Esophagus muscularis mucosa (tissue), 3 donors: ENCODE measurements at regions not wholly inside any gene's neighbourhood (a gene's known extent, or its start where the extent isn't known, plus 50 kb on each side); places are given as distances from the start of the nearest gene placed in this dataset.

Source experiments
- CTCF ChIP-seq, 3 experiments: fragments of 200-600 bp in 2 of 3; fragments of 450-650 bp in 1 of 3; sonication (generic) in 2 of 3; IDR thresholded peaks; one replicate each; pipeline ENCODE4 v1.5.1; 2017 to 2019; ENCODE audit warnings: antibody characterized with exemption in 3 of 3, mild to moderate bottlenecking in 2 of 3, moderate library complexity in 1 of 3
- POLR2A ChIP-seq: fragments of 450-650 bp; IDR thresholded peaks from one replicate; pipeline ENCODE4 v1.6.1; 2017; ENCODE audit warnings: antibody characterized with exemption, moderate library complexity, mild to moderate bottlenecking, low read depth

GRCh38 chr1:166470014-166470413 is 303.2 kb upstream of the FAM78B start:
- TF ChIP-seq CTCF (IDR thresholded peaks at IDR 0.05), result no peak
- no peak for TF ChIP-seq POLR2A
